ENCODE measurements at regions not wholly inside any gene's neighbourhood (a gene's known extent, or its start where the extent isn't known, plus 50 kb on each side); places are given as distances from the start of the nearest gene placed in this dataset.

DNA sequence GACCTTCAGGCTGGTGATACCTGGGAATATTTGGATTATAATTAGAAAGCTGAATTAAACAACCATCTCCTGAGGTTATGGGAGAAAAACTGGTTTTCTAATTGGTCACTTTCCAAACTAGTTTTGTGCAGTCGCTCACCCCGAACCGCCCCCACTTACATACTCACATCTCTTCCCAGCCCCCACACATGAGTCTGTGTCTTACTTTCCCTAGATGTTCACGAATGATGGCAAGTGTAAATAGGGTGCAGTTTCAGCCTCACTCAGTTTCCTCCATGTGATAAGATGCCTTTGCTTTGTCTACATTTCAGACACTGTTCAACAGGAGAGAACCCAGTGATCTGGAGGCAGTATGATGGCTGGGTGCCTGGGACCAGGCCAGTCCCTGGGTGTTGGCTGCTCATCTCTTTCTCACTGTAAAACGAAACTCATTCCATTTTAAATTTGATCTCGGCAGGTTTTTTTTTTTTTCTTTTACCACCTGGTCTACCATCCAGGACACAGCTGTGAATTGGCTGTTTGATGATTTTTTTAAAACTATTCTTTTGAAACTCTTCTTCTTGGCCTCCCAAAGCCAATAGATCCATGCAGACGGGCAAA lies 164.3 kb upstream of the RAB4A start:
- TF ChIP-seq, protein P1, sequence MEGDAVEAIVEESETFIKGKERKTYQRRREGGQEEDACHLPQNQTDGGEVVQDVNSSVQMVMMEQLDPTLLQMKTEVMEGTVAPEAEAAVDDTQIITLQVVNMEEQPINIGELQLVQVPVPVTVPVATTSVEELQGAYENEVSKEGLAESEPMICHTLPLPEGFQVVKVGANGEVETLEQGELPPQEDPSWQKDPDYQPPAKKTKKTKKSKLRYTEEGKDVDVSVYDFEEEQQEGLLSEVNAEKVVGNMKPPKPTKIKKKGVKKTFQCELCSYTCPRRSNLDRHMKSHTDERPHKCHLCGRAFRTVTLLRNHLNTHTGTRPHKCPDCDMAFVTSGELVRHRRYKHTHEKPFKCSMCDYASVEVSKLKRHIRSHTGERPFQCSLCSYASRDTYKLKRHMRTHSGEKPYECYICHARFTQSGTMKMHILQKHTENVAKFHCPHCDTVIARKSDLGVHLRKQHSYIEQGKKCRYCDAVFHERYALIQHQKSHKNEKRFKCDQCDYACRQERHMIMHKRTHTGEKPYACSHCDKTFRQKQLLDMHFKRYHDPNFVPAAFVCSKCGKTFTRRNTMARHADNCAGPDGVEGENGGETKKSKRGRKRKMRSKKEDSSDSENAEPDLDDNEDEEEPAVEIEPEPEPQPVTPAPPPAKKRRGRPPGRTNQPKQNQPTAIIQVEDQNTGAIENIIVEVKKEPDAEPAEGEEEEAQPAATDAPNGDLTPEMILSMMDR (IDR thresholded peaks at IDR 0.05), result no peak
- no peak for TF ChIP-seq POLR2A (IDR thresholded peaks at IDR 0.05)
